GM21737 (cell line): ENCODE measurements at regions not wholly inside any gene's neighbourhood (a gene's known extent, or its start where the extent isn't known, plus 50 kb on each side); places are given as distances from the start of the nearest gene placed in this dataset.
"Not testable (repeated sequence)": the region's sequence is repeated elsewhere in the genome, so short reads cannot be mapped to it uniquely, and the experiment has no call there.

Experiments
- ATAC-seq: cut with Tn5 transposase; IDR thresholded peaks from one replicate; pipeline ENCODE4 v1.9.1; 2021; ENCODE audit warnings: mild to moderate bottlenecking, moderate library complexity; ENCODE audit not compliant: unreplicated experiment

- ATAC-seq, result no peak
Measured at GRCh38 chr7:68043546-68043945, 1046.9 kb downstream of the TYW1 start.

GRCh38 chr7:68050627-68051026 lies 1054.0 kb downstream of the TYW1 start:
- ATAC-seq, result no peak

GRCh38 chr7:68058014-68058413 lies 1061.4 kb downstream of the TYW1 start:
- ATAC-seq, result no peak

- no peak for ATAC-seq
Measured at GRCh38 chr7:68063171-68063570, 1066.5 kb downstream of the TYW1 start.

GRCh38 chr7:68065581-68065980 lies 1068.9 kb downstream of the TYW1 start:
- ATAC-seq, result no peak

- no peak for ATAC-seq
Measured at GRCh38 chr7:68067845-68068244, 1071.2 kb downstream of the TYW1 start.

GRCh38 chr7:68070992-68071391 lies 1074.4 kb downstream of the TYW1 start:
- no peak for ATAC-seq

GRCh38 chr7:68073701-68074100 lies 1077.1 kb downstream of the TYW1 start:
- no peak for ATAC-seq

GRCh38 chr7:68074242-68074641 lies 1077.6 kb downstream of the TYW1 start:
- ATAC-seq, result no peak

GRCh38 chr7:68078157-68078710 lies 1081.6 kb downstream of the TYW1 start:
- no peak for ATAC-seq

- ATAC-seq, result not testable (repeated sequence)
Measured at GRCh38 chr7:68082066-68082960, 1085.7 kb downstream of the TYW1 start.

- ATAC-seq, result not testable (repeated sequence)
Measured at GRCh38 chr7:68082961-68083657, 1086.5 kb downstream of the TYW1 start.

- ATAC-seq, result no peak
Measured at GRCh38 chr7:68087401-68087800, 1090.8 kb downstream of the TYW1 start.

- ATAC-seq, result no peak
Measured at GRCh38 chr7:68088879-68089278, 1092.2 kb downstream of the TYW1 start.

GRCh38 chr7:68090256-68090655 lies 1093.6 kb downstream of the TYW1 start:
- ATAC-seq, result not testable (repeated sequence)

- ATAC-seq, result no peak
Measured at GRCh38 chr7:68103319-68103718, 1106.7 kb downstream of the TYW1 start.

- no peak for ATAC-seq
Measured at GRCh38 chr7:68107261-68107660, 1110.6 kb downstream of the TYW1 start.

GRCh38 chr7:68107968-68108367 lies 1111.3 kb downstream of the TYW1 start:
- no peak for ATAC-seq

- ATAC-seq, result no peak
Measured at GRCh38 chr7:68109299-68109698, 1112.7 kb downstream of the TYW1 start.

- ATAC-seq, result no peak
Measured at GRCh38 chr7:68119411-68119810, 1122.8 kb downstream of the TYW1 start.

GRCh38 chr7:68121056-68121455 lies 1124.4 kb downstream of the TYW1 start:
- ATAC-seq, result no peak

- ATAC-seq, result no peak
Measured at GRCh38 chr7:68121655-68122054, 1125.0 kb downstream of the TYW1 start.
